ENCODE measurements at regions not wholly inside any gene's neighbourhood (a gene's known extent, or its start where the extent isn't known, plus 50 kb on each side); places are given as distances from the start of the nearest gene placed in this dataset.
A peak's percentile ranks its signal among the peaks of the same experiment; 100 is the strongest.

GRCh38 chr3:110504901-110505300, 566.7 kb upstream of the NECTIN3 start (continued):
- TF ChIP-seq TOE1 (IDR thresholded peaks at IDR 0.05; ENCODE audit: borderline replicate concordance) = peak; percentile 51; the same call in 1 of the 2 replicates
- no peak for TF ChIP-seq TOE1 (CRISPR knock-in tag; IDR thresholded peaks at IDR 0.05; ENCODE audit: borderline replicate concordance, low read depth)
- no peak for TF ChIP-seq NFE2 (IDR thresholded peaks at IDR 0.05; ENCODE audit: low read depth)
- peak; percentile 72 for TF ChIP-seq JUND (IDR thresholded peaks at IDR 0.05; ENCODE audit: borderline replicate concordance, low read depth, low read length)
- no peak for TF ChIP-seq JUND (tag; IDR thresholded peaks at IDR 0.05; ENCODE audit: borderline replicate concordance, low read depth, low read length)
- peak; percentile 51; the same call in 1 of the 2 replicates for TF ChIP-seq PML (IDR thresholded peaks at IDR 0.05; ENCODE audit: low read length)
- TF ChIP-seq, protein P1, sequence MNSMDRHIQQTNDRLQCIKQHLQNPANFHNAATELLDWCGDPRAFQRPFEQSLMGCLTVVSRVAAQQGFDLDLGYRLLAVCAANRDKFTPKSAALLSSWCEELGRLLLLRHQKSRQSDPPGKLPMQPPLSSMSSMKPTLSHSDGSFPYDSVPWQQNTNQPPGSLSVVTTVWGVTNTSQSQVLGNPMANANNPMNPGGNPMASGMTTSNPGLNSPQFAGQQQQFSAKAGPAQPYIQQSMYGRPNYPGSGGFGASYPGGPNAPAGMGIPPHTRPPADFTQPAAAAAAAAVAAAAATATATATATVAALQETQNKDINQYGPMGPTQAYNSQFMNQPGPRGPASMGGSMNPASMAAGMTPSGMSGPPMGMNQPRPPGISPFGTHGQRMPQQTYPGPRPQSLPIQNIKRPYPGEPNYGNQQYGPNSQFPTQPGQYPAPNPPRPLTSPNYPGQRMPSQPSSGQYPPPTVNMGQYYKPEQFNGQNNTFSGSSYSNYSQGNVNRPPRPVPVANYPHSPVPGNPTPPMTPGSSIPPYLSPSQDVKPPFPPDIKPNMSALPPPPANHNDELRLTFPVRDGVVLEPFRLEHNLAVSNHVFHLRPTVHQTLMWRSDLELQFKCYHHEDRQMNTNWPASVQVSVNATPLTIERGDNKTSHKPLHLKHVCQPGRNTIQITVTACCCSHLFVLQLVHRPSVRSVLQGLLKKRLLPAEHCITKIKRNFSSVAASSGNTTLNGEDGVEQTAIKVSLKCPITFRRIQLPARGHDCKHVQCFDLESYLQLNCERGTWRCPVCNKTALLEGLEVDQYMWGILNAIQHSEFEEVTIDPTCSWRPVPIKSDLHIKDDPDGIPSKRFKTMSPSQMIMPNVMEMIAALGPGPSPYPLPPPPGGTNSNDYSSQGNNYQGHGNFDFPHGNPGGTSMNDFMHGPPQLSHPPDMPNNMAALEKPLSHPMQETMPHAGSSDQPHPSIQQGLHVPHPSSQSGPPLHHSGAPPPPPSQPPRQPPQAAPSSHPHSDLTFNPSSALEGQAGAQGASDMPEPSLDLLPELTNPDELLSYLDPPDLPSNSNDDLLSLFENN (IDR thresholded peaks at IDR 0.05; ENCODE audit: low read depth in 2 of 2, low read length in 2 of 2) = peak in 1 of 2 experiments; percentile 50; a peak in 1 of 4 replicates
- 0 out of 2 replicates have a peak, but pooled peaks have one; percentile 27 for TF ChIP-seq BCOR (IDR thresholded peaks at IDR 0.05)
- no peak for TF ChIP-seq RFX7 (CRISPR knock-in tag; IDR thresholded peaks at IDR 0.05)
- TF ChIP-seq DPF2 (IDR thresholded peaks at IDR 0.05) = peak; percentile 91
- peak; percentile 74 for TF ChIP-seq FOXM1 (IDR thresholded peaks at IDR 0.05; ENCODE audit: low read depth)
- TF ChIP-seq FOXM1 (CRISPR knock-in tag; IDR thresholded peaks at IDR 0.05; ENCODE audit: low read depth) = no peak
- peak; percentile 86 for TF ChIP-seq POLR2A (conservative IDR thresholded peaks at IDR 0.05)
- TF ChIP-seq RNF2 (IDR thresholded peaks at IDR 0.05) = peak; percentile 46; the same call in 1 of the 2 replicates
- TF ChIP-seq NCOR1 (IDR thresholded peaks at IDR 0.05) = peak; percentile 88
- no peak for TF ChIP-seq TGIF2 (CRISPR knock-in tag; IDR thresholded peaks at IDR 0.05)
- peak in 1 of 2 experiments; percentile 29; a peak in 1 of 4 replicates for TF ChIP-seq FOXK2 (conservative IDR thresholded peaks at IDR 0.05 in 1 of 2, IDR thresholded peaks at IDR 0.05 in 1 of 2; ENCODE audit: low read depth in 2 of 2)
- TF ChIP-seq CBFA2T3 (IDR thresholded peaks at IDR 0.05) = peak; percentile 94
- TF ChIP-seq NFRKB (IDR thresholded peaks at IDR 0.05; ENCODE audit: low read depth) = 0 out of 2 replicates have a peak, but pooled peaks have one; percentile 62
- no peak for TF ChIP-seq U2AF1 (optimal IDR thresholded peaks at IDR 0.05; ENCODE audit: low read depth, low read length)
- TF ChIP-seq MED1 (CRISPR knock-in tag; IDR thresholded peaks at IDR 0.05; ENCODE audit: borderline replicate concordance) = no peak
- TF ChIP-seq NCOA1 (IDR thresholded peaks at IDR 0.05; ENCODE audit: low read depth) = peak; percentile 49; the same call in 1 of the 2 replicates
- TF ChIP-seq KLF16 (IDR thresholded peaks at IDR 0.05) = peak; percentile 72; the same call in 1 of the 2 replicates
- peak; percentile 57 for TF ChIP-seq EP400 (IDR thresholded peaks at IDR 0.05)
- TF ChIP-seq FOSL1 (tag; conservative IDR thresholded peaks at IDR 0.05) = peak; percentile 67
- TF ChIP-seq, protein P2, sequence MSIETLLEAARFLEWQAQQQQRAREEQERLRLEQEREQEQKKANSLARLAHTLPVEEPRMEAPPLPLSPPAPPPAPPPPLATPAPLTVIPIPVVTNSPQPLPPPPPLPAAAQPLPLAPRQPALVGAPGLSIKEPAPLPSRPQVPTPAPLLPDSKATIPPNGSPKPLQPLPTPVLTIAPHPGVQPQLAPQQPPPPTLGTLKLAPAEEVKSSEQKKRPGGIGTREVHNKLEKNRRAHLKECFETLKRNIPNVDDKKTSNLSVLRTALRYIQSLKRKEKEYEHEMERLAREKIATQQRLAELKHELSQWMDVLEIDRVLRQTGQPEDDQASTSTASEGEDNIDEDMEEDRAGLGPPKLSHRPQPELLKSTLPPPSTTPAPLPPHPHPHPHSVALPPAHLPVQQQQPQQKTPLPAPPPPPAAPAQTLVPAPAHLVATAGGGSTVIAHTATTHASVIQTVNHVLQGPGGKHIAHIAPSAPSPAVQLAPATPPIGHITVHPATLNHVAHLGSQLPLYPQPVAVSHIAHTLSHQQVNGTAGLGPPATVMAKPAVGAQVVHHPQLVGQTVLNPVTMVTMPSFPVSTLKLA (conservative IDR thresholded peaks at IDR 0.05) = peak; percentile 69 to 85
- peak; percentile 76 for TF ChIP-seq HDAC3 (IDR thresholded peaks at IDR 0.05; ENCODE audit: borderline replicate concordance, partially characterized antibody)
- no peak for TF ChIP-seq ILF3 (IDR thresholded peaks at IDR 0.05; ENCODE audit: borderline replicate concordance)
- TF ChIP-seq STAT5A (IDR thresholded peaks at IDR 0.05; ENCODE audit: borderline replicate concordance, low read length) = peak; percentile 65; the same call in 1 of the 2 replicates
- TF ChIP-seq ADNP (tag; IDR thresholded peaks at IDR 0.05) = no peak

Measured in K562 (cell line).